Suprapubic skin (tissue), 4 donors: ENCODE measurements at regions not wholly inside any gene's neighbourhood (a gene's known extent, or its start where the extent isn't known, plus 50 kb on each side); places are given as distances from the start of the nearest gene placed in this dataset.
A peak's percentile ranks its signal among the peaks of the same experiment; 100 is the strongest.

Experiments used
- DNase-seq, 2 donors: peaks; one replicate each; pipeline ENCODE4 v3.0.0-alpha.2; 2019; ENCODE audit warnings: low spot score in 2 of 2
- H3K27ac ChIP-seq: fragments of 200-600 bp; sonication (generic); one replicate; pipeline ENCODE4 v1.5.1; 2019
- H3K27me3 ChIP-seq: fragments of 200-600 bp; sonication (generic); one replicate; pipeline ENCODE4 v1.5.1; 2019
- H3K36me3 ChIP-seq: fragments of 200-600 bp; sonication (generic); one replicate; pipeline ENCODE4 v1.5.1; 2019
- H3K4me1 ChIP-seq: fragments of 200-600 bp; sonication (generic); one replicate; pipeline ENCODE4 v1.5.1; 2019
- H3K4me3 ChIP-seq: fragments of 200-600 bp; sonication (generic); one replicate; pipeline ENCODE4 v1.5.1; 2019; ENCODE audit warnings: mild to moderate bottlenecking
- H3K9me3 ChIP-seq: fragments of 200-600 bp; sonication (generic); one replicate; pipeline ENCODE4 v1.5.1; 2019
- CTCF ChIP-seq, 2 donors: fragments of 200-600 bp in 1 of 2; fragments of 450-650 bp in 1 of 2; sonication (generic) in 1 of 2; IDR thresholded peaks; one replicate each; pipeline ENCODE4 v1.5.1; 2016 to 2019; ENCODE audit warnings: antibody characterized with exemption in 2 of 2, mild to moderate bottlenecking in 1 of 2, moderate library complexity in 1 of 2
- EP300 ChIP-seq: sonication (generic); formaldehyde crosslinking; IDR thresholded peaks from one replicate; pipeline ENCODE4 v1.6.1; 2017; ENCODE audit warnings: antibody characterized with exemption
- POLR2A ChIP-seq, 2 donors: fragments of 450-650 bp; IDR thresholded peaks; one replicate each; pipeline ENCODE4 v1.6.1; 2017; ENCODE audit warnings: antibody characterized with exemption in 2 of 2, mild to moderate bottlenecking in 2 of 2, moderate library complexity in 2 of 2
- POLR2AphosphoS5 ChIP-seq, 3 donors: sonication (generic); formaldehyde crosslinking; IDR thresholded peaks; one replicate each; pipeline ENCODE4 v1.6.1; 2017; ENCODE audit warnings: antibody characterized with exemption in 3 of 3
- WGBS: methylation state at CpG from one replicate; pipeline ENCODE4 v1.1.5; 2018; 5-methylcytosine and 5-hydroxymethylcytosine counted together

DNA sequence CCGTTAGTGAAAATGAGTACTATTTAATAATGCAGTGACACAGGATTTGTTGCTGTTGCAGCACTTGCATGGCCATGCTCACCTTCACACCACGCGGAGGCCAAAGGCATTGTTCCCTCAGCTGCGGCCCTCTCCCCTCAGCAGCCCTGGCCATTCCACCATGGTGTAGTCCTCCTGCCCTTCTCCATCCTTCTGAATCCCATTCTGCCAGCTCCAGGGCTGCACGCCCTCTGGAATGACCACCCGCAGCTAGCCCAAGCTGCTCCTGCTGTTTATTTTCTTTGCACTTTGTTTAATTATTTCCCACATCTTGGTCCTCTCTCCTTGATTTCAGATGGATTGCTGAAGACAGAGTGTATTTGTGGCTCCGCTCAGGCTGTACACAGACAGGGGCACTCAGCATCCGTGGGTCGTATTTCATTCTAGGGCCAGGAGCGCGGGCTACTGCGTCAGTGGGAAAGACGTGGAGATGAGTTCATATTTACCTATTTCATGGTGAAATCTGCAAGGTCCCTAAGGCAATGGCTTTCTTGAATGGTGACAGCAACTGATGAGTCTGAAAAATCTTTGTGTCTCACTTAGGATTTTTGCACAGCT lies 81.4 kb upstream of the DUSP22 start:
- Histone ChIP-seq H3K4me3 (no peak overlapping the region), H3K36me3 (no peaks in the 10 kb centered on the region), H3K9me3 (no peaks in the 10 kb centered on the region), H3K4me1 (peaks cover 1% of the 10 kb centered on the region), H3K27me3 (peaks cover 38% of the 10 kb centered on the region), H3K27ac (no peak overlapping the region)
- 69% methylated on average over 13 of the region's 13 CpGs for WGBS
- no peak for TF ChIP-seq CTCF (IDR thresholded peaks at IDR 0.05)
- no peak for TF ChIP-seq POLR2A (IDR thresholded peaks at IDR 0.05)
- no peak for TF ChIP-seq EP300
- TF ChIP-seq POLR2AphosphoS5 (IDR thresholded peaks at IDR 0.05) = no peak
- no peak for DNase-seq

GRCh38 chr6:211871-212497 lies 80.3 kb upstream of the DUSP22 start:
- H3K9me3 ChIP-seq = no peaks in the 10 kb centered on the region
- TF ChIP-seq POLR2A (IDR thresholded peaks at IDR 0.05) (no peak), CTCF (IDR thresholded peaks at IDR 0.05) (no peak), POLR2AphosphoS5 (IDR thresholded peaks at IDR 0.05) (no peak), EP300 (no peak)
- no peak for DNase-seq
- no peak overlapping the region for H3K27ac ChIP-seq
- H3K36me3 ChIP-seq = no peaks in the 10 kb centered on the region
- no peak overlapping the region for H3K4me3 ChIP-seq
- WGBS = 74% methylated on average over 10 of the region's 10 CpGs
- peaks cover 38% of the 10 kb centered on the region for H3K27me3 ChIP-seq
- peaks cover 3% of the 10 kb centered on the region for H3K4me1 ChIP-seq

- Histone ChIP-seq H3K36me3 (no peaks in the 10 kb centered on the region), H3K27ac (no peak overlapping the region), H3K27me3 (peaks cover 38% of the 10 kb centered on the region), H3K4me1 (peaks cover 3% of the 10 kb centered on the region), H3K4me3 (no peak overlapping the region), H3K9me3 (no peaks in the 10 kb centered on the region)
- no peak for TF ChIP-seq POLR2AphosphoS5 (IDR thresholded peaks at IDR 0.05)
- TF ChIP-seq POLR2A (IDR thresholded peaks at IDR 0.05) = no peak
- TF ChIP-seq CTCF (IDR thresholded peaks at IDR 0.05) = no peak
- TF ChIP-seq EP300 = no peak
- 83% methylated on average over 4 of the region's 4 CpGs for WGBS
- DNase-seq = no peak
Observed at GRCh38 chr6:213284-213683, 79.0 kb upstream of the DUSP22 start.

- Histone ChIP-seq H3K4me1 (peaks cover 3% of the 10 kb centered on the region), H3K27ac (no peak overlapping the region), H3K36me3 (no peaks in the 10 kb centered on the region), H3K4me3 (no peak overlapping the region), H3K9me3 (no peaks in the 10 kb centered on the region), H3K27me3 (peaks cover 30% of the 10 kb centered on the region)
- TF ChIP-seq POLR2AphosphoS5 (IDR thresholded peaks at IDR 0.05) (no peak), EP300 (no peak), CTCF (IDR thresholded peaks at IDR 0.05) (no peak), POLR2A (IDR thresholded peaks at IDR 0.05) (no peak)
- 97% methylated on average over 5 of the region's 5 CpGs for WGBS
- no peak for DNase-seq
Observed at GRCh38 chr6:214428-214827, 77.9 kb upstream of the DUSP22 start.

GRCh38 chr6:215335-216034 lies 76.8 kb upstream of the DUSP22 start:
- TF ChIP-seq POLR2AphosphoS5 (IDR thresholded peaks at IDR 0.05) (peak in 1 of 3 donors; percentile 66), EP300 (no peak)
- 62% methylated on average over 10 of the region's 11 CpGs for WGBS

More at GRCh38 chr6:215335-216034, 76.8 kb upstream of the DUSP22 start:
- H3K27me3 ChIP-seq = peaks cover 24% of the 10 kb centered on the region
- DNase-seq = no peak
- no peak overlapping the region for H3K27ac ChIP-seq
- H3K4me3 ChIP-seq = no peak overlapping the region
- H3K4me1 ChIP-seq = peaks cover 3% of the 10 kb centered on the region
- no peaks in the 10 kb centered on the region for H3K36me3 ChIP-seq
- no peaks in the 10 kb centered on the region for H3K9me3 ChIP-seq
